Muscle layer of duodenum (tissue), 2 donors: ENCODE measurements at regions not wholly inside any gene's neighbourhood (a gene's known extent, or its start where the extent isn't known, plus 50 kb on each side); places are given as distances from the start of the nearest gene placed in this dataset.

Source experiments
- H3K27ac ChIP-seq: one replicate; pipeline ENCODE4 v1.7.0; 2013; ENCODE audit warnings: mild to moderate bottlenecking, low read length
- H3K27me3 ChIP-seq: one replicate; pipeline ENCODE4 v1.7.0; 2013; ENCODE audit warnings: low read depth, mild to moderate bottlenecking, control low read depth, low read length
- H3K36me3 ChIP-seq, 2 donors: one replicate each; pipeline ENCODE4 v1.7.0; 2013; ENCODE audit warnings: low read length in 2 of 2, control low read depth in 1 of 2, mild to moderate bottlenecking in 1 of 2; ENCODE audit not compliant: insufficient read depth in 2 of 2, control insufficient read depth in 1 of 2
- H3K4me1 ChIP-seq, 2 donors: one replicate each; pipeline ENCODE4 v1.7.0; 2013; ENCODE audit warnings: low read length in 2 of 2, mild to moderate bottlenecking in 2 of 2, control low read depth in 1 of 2, moderate library complexity in 1 of 2; ENCODE audit not compliant: insufficient read depth in 2 of 2, control insufficient read depth in 1 of 2
- H3K4me3 ChIP-seq, 2 donors: one replicate each; pipeline ENCODE4 v1.7.0; 2013; ENCODE audit warnings: low read length in 2 of 2, low read depth in 1 of 2, mild to moderate bottlenecking in 1 of 2
- H3K9me3 ChIP-seq, 2 donors: one replicate each; pipeline ENCODE4 v1.7.0; 2013; ENCODE audit warnings: low read length in 2 of 2, control low read depth in 1 of 2, mild to moderate bottlenecking in 1 of 2; ENCODE audit not compliant: control insufficient read depth in 1 of 2
- donor health status: healthy.

DNA sequence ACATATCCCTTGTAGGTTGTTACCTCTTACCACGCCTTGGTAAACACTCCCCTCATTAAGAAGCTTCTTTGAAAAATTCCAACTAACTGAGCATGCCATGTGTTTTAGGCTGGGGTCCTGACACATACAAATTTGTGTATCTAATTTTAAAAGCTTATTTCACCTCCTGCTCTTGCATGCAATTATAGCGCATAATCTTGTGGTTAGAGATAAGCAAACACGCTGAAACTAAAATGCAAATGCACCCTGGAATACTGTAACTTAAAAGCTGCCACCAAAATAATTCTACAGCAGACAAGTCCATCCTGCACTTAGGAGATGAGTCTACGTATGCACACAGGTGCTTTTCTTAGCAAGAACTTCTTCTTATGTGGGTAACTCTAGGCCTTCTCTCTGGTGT is 990.2 kb downstream of the TSN start:
- no peaks in the 10 kb centered on the region for H3K27me3 ChIP-seq
- no peaks in the 10 kb centered on the region for H3K36me3 ChIP-seq
- no peaks in the 10 kb centered on the region for H3K4me1 ChIP-seq
- H3K4me3 ChIP-seq, result no peak overlapping the region
- H3K9me3 ChIP-seq, result no peaks in the 10 kb centered on the region
- no peak overlapping the region for H3K27ac ChIP-seq

DNA sequence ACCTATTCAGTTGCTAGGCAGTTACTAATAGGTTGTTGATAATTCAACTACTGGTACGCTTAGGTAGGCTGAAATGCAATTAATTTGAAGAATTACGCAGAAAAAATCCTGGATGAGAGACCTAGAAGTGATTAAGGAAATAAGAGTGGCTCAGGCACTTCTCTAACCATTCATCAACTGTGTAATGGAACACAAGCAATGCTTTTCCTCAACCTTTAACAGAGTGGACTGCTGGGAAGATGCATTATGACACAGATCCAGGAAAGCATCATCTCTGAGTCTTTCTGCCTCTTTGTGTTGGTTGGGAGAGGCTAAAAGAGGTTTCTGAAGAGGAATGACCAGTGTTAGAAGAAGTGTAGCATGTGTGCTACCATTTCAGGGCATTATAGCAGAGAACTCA is 992.2 kb downstream of the TSN start:
- H3K27me3 ChIP-seq, result no peaks in the 10 kb centered on the region
- H3K4me1 ChIP-seq, result no peaks in the 10 kb centered on the region
- no peak overlapping the region for H3K27ac ChIP-seq
- H3K36me3 ChIP-seq, result no peaks in the 10 kb centered on the region
- no peak overlapping the region for H3K4me3 ChIP-seq
- H3K9me3 ChIP-seq, result no peaks in the 10 kb centered on the region

DNA sequence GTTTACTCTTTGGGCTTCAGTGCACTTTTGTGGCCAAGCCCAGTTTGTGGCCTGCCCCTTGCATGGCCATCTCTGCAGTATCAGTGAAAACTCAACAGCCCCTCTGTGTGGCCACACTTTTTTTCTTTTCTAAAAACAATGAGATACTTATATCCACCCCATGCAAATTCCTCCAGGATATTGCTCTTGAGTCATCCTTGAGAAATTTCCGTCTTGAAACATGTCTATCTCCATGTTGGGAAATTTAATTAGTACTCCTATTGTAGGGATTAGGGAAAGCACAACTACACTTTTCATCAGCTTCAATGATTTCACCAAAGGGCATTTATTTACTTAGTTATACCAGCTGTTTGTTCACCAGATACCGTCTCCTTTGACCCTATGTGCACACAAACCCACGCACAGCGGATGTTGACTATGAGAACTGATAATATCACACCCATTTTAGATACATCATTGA is 993.1 kb downstream of the TSN start:
- H3K4me3 ChIP-seq, result no peak overlapping the region
- H3K36me3 ChIP-seq, result no peaks in the 10 kb centered on the region
- H3K27me3 ChIP-seq, result no peaks in the 10 kb centered on the region
- H3K27ac ChIP-seq, result no peak overlapping the region
- H3K9me3 ChIP-seq, result no peaks in the 10 kb centered on the region
- no peaks in the 10 kb centered on the region for H3K4me1 ChIP-seq

GRCh38 chr2:122749405-122749804 is 994.0 kb downstream of the TSN start:
- Histone ChIP-seq H3K9me3 (no peaks in the 10 kb centered on the region), H3K4me1 (no peaks in the 10 kb centered on the region), H3K27me3 (no peaks in the 10 kb centered on the region), H3K36me3 (no peaks in the 10 kb centered on the region), H3K27ac (no peak overlapping the region), H3K4me3 (no peak overlapping the region)

GRCh38 chr2:122750095-122750494 is 994.6 kb downstream of the TSN start:
- Histone ChIP-seq H3K9me3 (no peaks in the 10 kb centered on the region), H3K36me3 (no peaks in the 10 kb centered on the region), H3K27me3 (no peaks in the 10 kb centered on the region), H3K4me3 (no peak overlapping the region), H3K4me1 (no peaks in the 10 kb centered on the region), H3K27ac (no peak overlapping the region)

GRCh38 chr2:122750808-122751207 is 995.4 kb downstream of the TSN start:
- H3K4me3 ChIP-seq, result no peak overlapping the region
- no peaks in the 10 kb centered on the region for H3K4me1 ChIP-seq
- H3K9me3 ChIP-seq, result no peaks in the 10 kb centered on the region
- H3K27me3 ChIP-seq, result no peaks in the 10 kb centered on the region
- H3K27ac ChIP-seq, result no peak overlapping the region
- H3K36me3 ChIP-seq, result no peaks in the 10 kb centered on the region

DNA sequence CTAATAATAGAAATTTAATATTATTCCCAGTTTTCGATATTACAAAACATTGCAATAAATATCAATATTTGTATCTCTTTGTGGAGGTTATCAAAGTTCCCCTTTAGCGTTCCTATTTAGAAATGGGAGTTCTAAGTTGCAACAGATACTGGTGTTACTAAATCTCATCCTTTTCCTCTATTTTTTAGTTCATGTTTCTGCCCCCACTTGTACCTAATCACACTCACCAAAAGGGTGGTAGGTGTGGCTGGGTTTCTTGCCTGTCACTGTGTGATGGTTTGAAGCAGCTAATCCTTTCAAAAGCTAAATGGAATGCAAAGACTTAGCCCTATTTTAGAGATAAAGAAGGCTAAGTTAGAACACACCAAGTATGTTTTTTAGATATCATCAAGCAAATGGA is 997.9 kb downstream of the TSN start:
- Histone ChIP-seq H3K27ac (no peak overlapping the region), H3K4me3 (no peak overlapping the region), H3K36me3 (no peaks in the 10 kb centered on the region), H3K27me3 (no peaks in the 10 kb centered on the region), H3K4me1 (no peaks in the 10 kb centered on the region), H3K9me3 (no peaks in the 10 kb centered on the region)

DNA sequence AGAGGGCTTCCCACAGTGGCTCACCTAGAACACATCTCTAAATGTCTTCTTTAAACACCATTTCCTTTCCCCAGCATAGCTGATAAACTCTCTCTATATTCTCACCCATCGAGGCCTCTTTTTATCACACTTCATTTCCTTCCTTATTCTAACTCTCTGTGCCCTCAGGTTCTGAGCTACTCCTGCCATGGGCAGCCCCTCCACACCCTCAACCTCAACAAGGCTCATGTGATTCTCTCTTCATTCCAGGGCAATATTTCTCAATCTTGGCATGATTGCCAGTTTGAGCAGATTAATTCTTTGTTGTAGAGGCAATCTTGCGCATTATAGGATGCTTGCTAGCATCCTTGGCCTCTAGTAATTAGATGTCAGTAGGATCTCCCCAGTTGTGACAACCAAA is 999.1 kb downstream of the TSN start:
- Histone ChIP-seq H3K4me3 (no peak overlapping the region), H3K27me3 (no peaks in the 10 kb centered on the region), H3K4me1 (no peaks in the 10 kb centered on the region), H3K27ac (no peak overlapping the region), H3K9me3 (no peaks in the 10 kb centered on the region), H3K36me3 (no peaks in the 10 kb centered on the region)

- Histone ChIP-seq H3K36me3 (no peaks in the 10 kb centered on the region), H3K9me3 (no peaks in the 10 kb centered on the region), H3K4me3 (no peak overlapping the region), H3K27ac (no peak overlapping the region), H3K4me1 (no peaks in the 10 kb centered on the region), H3K27me3 (no peaks in the 10 kb centered on the region)
These were observed 999.9 kb downstream of the TSN start for GRCh38 chr2:122755281-122755780.

DNA sequence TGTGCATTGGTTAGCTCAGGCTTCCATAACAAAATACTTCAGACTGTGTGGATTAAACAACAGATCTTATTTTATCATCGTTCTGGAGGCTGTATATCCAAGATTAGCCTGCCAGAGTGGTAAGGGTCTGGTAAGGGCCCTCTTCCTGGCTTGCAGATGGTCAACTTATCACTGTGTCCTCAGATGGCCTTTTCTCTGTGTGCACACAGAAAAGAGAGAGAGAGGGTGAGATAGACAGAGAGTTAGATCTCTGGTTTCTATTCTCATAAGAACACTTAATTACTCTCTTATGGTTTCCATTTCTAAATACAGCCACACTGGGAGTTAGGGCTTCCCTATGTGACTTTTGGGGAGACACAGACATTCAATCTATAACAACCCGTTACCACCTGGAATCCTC is 1003.5 kb downstream of the TSN start:
- no peaks in the 10 kb centered on the region for H3K36me3 ChIP-seq
- peaks cover 0 to 5% of the 10 kb centered on the region in 2 donors for H3K9me3 ChIP-seq
- no peaks in the 10 kb centered on the region for H3K4me1 ChIP-seq
- H3K4me3 ChIP-seq, result no peak overlapping the region
- no peaks in the 10 kb centered on the region for H3K27me3 ChIP-seq
- no peak overlapping the region for H3K27ac ChIP-seq

GRCh38 chr2:122764014-122764413 is 1008.6 kb downstream of the TSN start:
- H3K27ac ChIP-seq, result no peak overlapping the region
- H3K36me3 ChIP-seq, result no peaks in the 10 kb centered on the region

GRCh38 chr2:122780251-122780650 is 1024.8 kb downstream of the TSN start:
- H3K27ac ChIP-seq, result no peak overlapping the region
- no peaks in the 10 kb centered on the region for H3K36me3 ChIP-seq
- peaks cover 0 to 11% of the 10 kb centered on the region in 2 donors for H3K9me3 ChIP-seq
- no peaks in the 10 kb centered on the region for H3K4me1 ChIP-seq
- no peak overlapping the region for H3K4me3 ChIP-seq
- no peaks in the 10 kb centered on the region for H3K27me3 ChIP-seq

More at GRCh38 chr2:122764014-122764413, 1008.6 kb downstream of the TSN start:
- Histone ChIP-seq H3K9me3 (peaks cover 0 to 6% of the 10 kb centered on the region in 2 donors), H3K4me3 (no peak overlapping the region), H3K27me3 (no peaks in the 10 kb centered on the region), H3K4me1 (no peaks in the 10 kb centered on the region)
